Stimulated activated CD4-positive, alpha-beta T cell treated with anti-CD3 and anti-CD28 coated beads, Interleukin-12 subunit alpha, Interleukin-12 subunit beta, amount 100 ng/mL, for 24 hours (primary cell): ENCODE measurements at regions not wholly inside any gene's neighbourhood (a gene's known extent, or its start where the extent isn't known, plus 50 kb on each side); places are given as distances from the start of the nearest gene placed in this dataset.
"Not testable (repeated sequence)": the region's sequence is repeated elsewhere in the genome, so short reads cannot be mapped to it uniquely, and the experiment has no call there.

Experiments used
- DNase-seq, 2 experiments: peaks; one replicate each; pipeline ENCODE4 v3.0.0-alpha.2; 2020; ENCODE audit warnings: low read depth in 2 of 2

- DNase-seq = no peak
These were observed 167.1 kb upstream of the MMS22L start for GRCh38 chr6:97450087-97450486.

DNA sequence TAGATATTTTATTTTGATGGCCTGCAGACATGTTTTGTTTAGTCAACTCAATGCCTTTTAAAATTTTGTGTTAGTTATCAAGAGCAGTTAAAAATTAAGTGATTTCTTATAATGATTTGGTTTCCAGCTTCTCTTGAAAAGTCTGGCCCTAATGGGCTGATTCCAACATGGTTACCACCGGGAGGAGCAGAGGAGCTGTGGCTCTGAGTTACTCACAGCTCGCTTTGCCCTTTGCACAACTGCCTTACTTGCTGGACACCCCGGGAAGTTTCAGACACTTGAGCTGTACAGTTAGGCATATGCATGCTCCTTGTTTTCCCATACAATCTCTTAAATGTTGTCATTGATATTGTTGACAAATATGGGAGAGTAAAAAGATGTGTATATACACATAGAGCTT lies 173.1 kb upstream of the MMS22L start:
- DNase-seq = no peak

GRCh38 chr6:97459535-97459934 lies 176.5 kb upstream of the MMS22L start:
- no peak for DNase-seq

- no peak for DNase-seq
These were observed 177.0 kb upstream of the MMS22L start for GRCh38 chr6:97459986-97460385.

- DNase-seq = no peak
These were observed 177.5 kb upstream of the MMS22L start for GRCh38 chr6:97460394-97461080.

DNA sequence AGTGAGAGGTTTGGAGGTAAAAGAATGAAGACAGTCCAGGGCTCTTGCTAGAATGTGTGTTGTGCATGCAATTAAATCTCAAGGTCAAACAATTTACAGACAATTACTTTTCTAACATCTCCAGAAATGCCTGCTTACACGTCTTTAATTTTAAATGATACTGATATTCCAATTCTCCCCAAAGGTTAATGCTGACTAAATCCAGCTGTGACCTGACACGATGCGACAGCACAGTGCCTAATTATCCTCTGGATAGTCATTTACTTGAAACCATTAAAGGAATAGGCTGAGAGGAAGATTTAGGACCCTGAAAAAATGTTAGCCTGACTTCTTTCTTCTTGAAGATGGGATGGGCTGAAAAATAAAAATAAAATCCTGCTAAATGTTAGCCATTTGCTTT lies 178.2 kb upstream of the MMS22L start:
- DNase-seq = no peak

GRCh38 chr6:97462031-97462430 lies 179.0 kb upstream of the MMS22L start:
- DNase-seq = no peak

DNA sequence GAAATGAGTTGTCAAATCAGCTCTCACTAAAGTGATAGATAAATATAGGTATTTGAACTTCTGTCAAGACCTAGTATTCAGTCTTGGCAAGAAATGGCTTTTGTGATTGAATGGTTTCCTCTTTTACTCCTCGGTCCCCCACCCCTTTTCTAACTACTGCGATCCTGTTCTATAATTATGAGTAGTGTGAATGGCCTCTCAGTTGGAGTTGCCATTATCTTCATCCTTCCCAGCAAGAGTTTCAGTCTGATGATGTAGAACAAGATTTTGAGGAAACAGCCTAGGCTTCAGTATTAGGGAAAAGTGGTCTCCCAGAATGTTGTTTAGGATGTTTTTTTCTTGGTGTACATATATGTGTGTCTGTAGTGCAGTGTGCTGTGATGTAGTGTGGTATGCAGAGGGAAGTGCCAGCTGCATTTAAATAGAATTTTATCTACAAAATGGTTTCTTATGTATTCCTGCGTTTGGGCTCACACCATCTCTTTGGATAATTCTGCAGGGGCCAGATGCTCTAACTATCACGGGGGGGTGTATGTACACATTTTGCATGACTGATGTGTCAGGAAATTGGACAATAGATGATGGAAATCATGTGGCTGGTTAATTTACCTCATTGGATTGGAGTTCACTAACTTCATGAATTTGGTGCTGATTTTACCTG lies 180.1 kb upstream of the MMS22L start:
- DNase-seq = no peak

- DNase-seq = no peak
These were observed 183.0 kb upstream of the MMS22L start for GRCh38 chr6:97465877-97466561.

- no peak for DNase-seq
These were observed 186.0 kb upstream of the MMS22L start for GRCh38 chr6:97468981-97469380.

GRCh38 chr6:97469451-97469850 lies 186.4 kb upstream of the MMS22L start:
- DNase-seq = no peak

- no peak for DNase-seq
These were observed 187.3 kb upstream of the MMS22L start for GRCh38 chr6:97470322-97470721.

DNA sequence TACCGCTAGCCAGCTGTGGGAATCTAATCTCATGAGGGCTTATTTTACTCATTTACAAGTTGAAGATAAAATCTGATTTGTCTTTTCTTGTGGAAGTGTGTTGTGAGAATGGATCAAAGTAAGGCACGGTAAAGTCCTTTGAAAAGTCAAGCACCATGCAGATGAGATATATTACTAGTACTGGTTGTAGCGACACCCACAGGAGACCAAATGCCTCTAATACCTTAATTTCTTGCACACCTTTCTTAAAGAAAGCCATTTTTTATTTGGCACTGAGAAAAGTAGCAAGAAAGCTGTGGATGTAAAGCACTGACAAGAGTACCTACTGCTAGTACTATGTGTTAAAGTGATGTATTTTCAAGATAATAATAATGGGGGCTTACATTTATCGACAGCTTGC lies 191.0 kb upstream of the MMS22L start:
- DNase-seq = no peak

GRCh38 chr6:97497713-97498331 lies 214.8 kb upstream of the MMS22L start:
- peak; percentile 2 to 46 for DNase-seq

DNA sequence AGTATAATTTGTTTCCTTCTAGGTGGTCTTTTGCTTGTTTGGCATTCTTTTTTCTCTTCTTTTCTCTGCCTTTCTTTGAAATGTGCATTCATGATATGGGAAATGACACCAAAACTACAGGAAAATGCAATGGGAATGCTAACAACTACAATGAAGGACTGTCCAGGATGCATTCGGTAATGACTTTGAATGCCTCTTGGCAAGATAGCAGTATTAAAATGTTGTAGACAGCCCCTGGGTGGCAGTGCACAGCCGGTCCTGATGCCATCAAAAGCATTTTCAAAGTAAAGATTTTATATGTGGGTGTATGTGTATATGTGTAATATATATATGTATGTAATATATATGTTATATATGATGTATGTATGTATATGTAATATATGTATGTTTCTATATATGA lies 218.8 kb upstream of the MMS22L start:
- no peak for DNase-seq

- DNase-seq = no peak
These were observed 225.6 kb upstream of the MMS22L start for GRCh38 chr6:97508646-97509045.

DNA sequence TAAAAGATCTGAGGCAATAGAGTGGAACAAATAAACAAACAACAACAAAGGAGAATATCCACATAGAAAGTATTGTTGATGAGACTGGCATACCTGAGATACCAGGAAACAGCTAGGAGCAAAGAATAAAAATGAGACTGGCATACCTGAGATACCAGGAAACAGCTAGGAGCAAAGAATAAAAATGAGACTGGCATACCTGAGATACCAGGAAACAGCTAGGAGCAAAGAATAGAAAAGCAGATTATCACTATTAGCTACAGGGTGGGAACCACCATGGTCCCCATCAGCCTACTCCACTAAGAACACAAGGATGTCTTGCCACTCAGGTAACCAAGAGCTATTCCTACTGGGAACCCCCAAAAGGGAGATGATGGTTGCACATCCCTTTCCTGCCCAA lies 230.2 kb upstream of the MMS22L start:
- DNase-seq = not testable (repeated sequence)

DNA sequence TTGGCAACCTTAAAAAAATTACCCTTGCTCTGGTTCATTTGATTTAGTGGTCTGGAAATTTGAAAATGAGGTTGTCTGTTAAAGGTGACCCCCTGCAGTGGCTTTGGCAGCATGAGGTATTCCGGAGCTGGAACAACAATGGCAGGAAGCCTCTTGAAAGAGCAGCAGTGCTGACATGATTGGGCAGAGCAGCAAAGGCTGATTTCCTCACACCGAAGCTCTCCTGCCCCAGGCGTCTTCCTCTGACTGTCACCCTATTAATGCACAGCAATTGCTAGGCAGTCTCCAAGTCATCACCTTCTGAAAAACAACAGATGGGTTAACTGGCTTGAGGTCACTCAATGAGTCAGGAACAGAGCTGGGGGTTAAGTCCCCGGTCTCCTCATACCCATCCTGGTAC lies 241.8 kb upstream of the MMS22L start:
- DNase-seq = no peak

DNA sequence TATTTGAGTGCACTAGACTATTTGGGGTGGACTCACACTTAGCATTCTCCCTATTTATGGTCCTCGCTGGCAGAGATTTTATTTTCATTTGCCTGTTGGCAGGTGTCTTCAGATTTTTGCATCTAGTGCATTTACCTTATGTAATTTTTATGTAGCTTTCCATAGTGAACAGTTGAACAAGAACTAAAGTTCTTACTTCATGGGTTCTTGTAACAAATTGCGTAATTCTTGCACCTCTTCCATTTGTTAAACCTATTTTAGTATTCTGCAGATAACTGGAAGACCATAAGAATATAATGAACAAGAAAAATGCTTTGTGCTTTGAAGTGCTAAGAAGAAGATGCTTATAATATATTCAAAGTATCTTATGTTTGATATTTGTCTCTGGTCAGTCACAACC lies 252.8 kb upstream of the MMS22L start:
- DNase-seq = no peak

DNA sequence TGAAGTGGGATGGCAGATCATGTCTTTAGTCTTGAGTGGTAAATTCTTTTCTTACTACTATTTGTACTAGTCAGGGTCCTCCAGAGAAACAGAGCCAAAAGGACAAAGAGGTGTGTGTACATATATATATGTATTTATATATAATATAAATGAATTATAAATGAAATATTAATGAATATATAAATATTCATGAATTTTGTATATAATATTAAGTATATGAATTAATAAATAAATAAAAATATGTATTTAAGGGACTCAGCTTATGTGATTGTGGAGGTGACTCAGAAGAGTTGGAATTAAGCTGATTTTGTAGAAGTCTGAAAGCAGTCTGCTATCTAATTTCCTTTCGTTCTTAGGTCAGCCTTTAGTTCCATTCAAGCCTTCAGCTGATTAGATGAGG lies 265.3 kb upstream of the MMS22L start:
- DNase-seq = no peak

GRCh38 chr6:97557355-97557754 lies 274.3 kb upstream of the MMS22L start:
- DNase-seq = no peak

DNA sequence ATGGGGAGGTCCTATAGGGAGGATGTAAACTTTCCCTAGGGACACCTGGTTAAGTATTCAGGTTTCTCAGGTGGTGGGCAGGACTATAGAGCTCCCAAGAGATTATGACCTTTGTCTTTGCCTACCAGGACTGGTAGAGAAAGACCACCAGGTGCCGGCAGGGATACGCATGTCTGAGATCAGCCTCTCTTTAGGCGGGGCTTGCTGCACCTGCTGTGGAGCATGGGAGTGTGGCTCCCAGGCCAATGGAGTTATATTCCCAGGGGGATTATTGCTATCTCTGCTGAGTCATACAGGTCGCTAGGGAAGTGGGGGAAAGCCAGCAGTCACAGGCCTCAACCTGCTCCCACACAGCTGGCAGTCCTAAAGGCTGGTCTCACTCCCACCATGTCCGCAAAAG lies 280.5 kb upstream of the MMS22L start:
- DNase-seq = no peak

- DNase-seq = no peak
These were observed 289.9 kb upstream of the MMS22L start for GRCh38 chr6:97572943-97573342.
